K562 (cell line): ENCODE measurements at regions not wholly inside any gene's neighbourhood (a gene's known extent, or its start where the extent isn't known, plus 50 kb on each side); places are given as distances from the start of the nearest gene placed in this dataset.

Experiments
- ATAC-seq: fragments of 200-7000 bp; cut with Tn5 transposase; 3 replicates; pipeline ENCODE4 v1.9.1; 2020; ENCODE audit warnings: moderate library complexity
- BruUV-seq: library from RNA; stranded (reverse); fragments of 400-500 nt; replicated peaks from 2 replicates; lab custom pipeline; 2021; lab: Mats Ljungman, UMichigan
- CTCF ChIA-PET: fragments of 300-600 bp; formaldehyde crosslinking; extraction: SDS; loops from one replicate; lab custom pipeline; 2021; ENCODE audit warnings: low intra/inter-chr PET ratio; lab: Yijun Ruan, JAX
- POLR2A ChIA-PET: fragments of 300-600, 350-650 bp; sonication (Branson Sonifier 250); formaldehyde crosslinking; extraction: SDS; loops from one replicate; lab custom pipeline; 2021; ENCODE audit warnings: antibody characterized with exemption, inconsistent platforms; lab: Yijun Ruan, JAX
- DNase-seq, 4 experiments: peaks; one replicate each; pipeline versions ENCODE4 v3.0.0 to v3.0.0-alpha.2; 2011 to 2018; ENCODE audit warnings: low spot score in 3 of 4, mixed read lengths in 3 of 4; ENCODE audit errors: extremely low read depth in 1 of 4
- FAIRE-seq: peaks from 2 replicates; lab custom pipeline; 2011; peaks lifted over from hg19 to GRCh38; lab: Jason Lieb, UNC
- H2AFZ ChIP-seq: 2 replicates; pipeline ENCODE4 v1.6.0; 2011; ENCODE audit warnings: low read depth, low read length, control low read depth, inconsistent platforms
- H3K27ac ChIP-seq: fragments of 200-600 bp; 3 replicates; pipeline ENCODE4 v1.8.0; 2011; ENCODE audit warnings: low read depth, mild to moderate bottlenecking, control low read depth, inconsistent platforms, low read length, moderate library complexity, mixed read lengths; ENCODE audit errors: extremely low read depth
- H3K27me3 ChIP-seq, 2 experiments: fragments of 300-600 bp in 1 of 2; 2 replicates in 1 of 2; 3 replicates in 1 of 2; pipeline versions ENCODE4 v1.6.0 to v1.8.0; 2011; ENCODE audit warnings: inconsistent platforms in 2 of 2, low read length in 2 of 2, mild to moderate bottlenecking in 1 of 2, mixed read lengths in 1 of 2, moderate library complexity in 1 of 2; ENCODE audit not compliant: control insufficient read depth in 2 of 2, insufficient read depth in 2 of 2
- H3K36me3 ChIP-seq: fragments of 300-600 bp; 3 replicates; pipeline ENCODE4 v1.8.0; 2011; ENCODE audit warnings: mild to moderate bottlenecking, low read length, inconsistent platforms; ENCODE audit not compliant: control insufficient read depth, insufficient read depth
- H3K4me1 ChIP-seq, 2 experiments: fragments of 200-600 bp in 1 of 2; replicated peaks in 1 of 2; 2 replicates in 1 of 2; 3 replicates in 1 of 2; pipeline versions ENCODE4 v1.5.1 to v1.8.0; 2011; ENCODE audit warnings: inconsistent platforms in 2 of 2, low read length in 2 of 2, mild to moderate bottlenecking in 1 of 2, mixed read lengths in 1 of 2, moderate library complexity in 1 of 2; ENCODE audit not compliant: control insufficient read depth in 2 of 2, insufficient read depth in 2 of 2
- H3K4me2 ChIP-seq: 2 replicates; pipeline ENCODE4 v1.6.1; 2011; ENCODE audit warnings: low read length, control low read depth, inconsistent platforms, mixed read lengths; ENCODE audit not compliant: insufficient read depth
- H3K4me3 ChIP-seq: fragments of 200-600 bp; sonication (generic), shearing (Covaris generic); 2 replicates; pipeline ENCODE4 v1.5.1; 2016; ENCODE audit warnings: control low read depth, inconsistent platforms
- H3K79me2 ChIP-seq: fragments of 200-600 bp; 3 replicates; pipeline ENCODE4 v1.8.0; 2011; ENCODE audit warnings: low read length, inconsistent platforms; ENCODE audit not compliant: control insufficient read depth, insufficient read depth
- H3K9ac ChIP-seq, 2 experiments: 2 replicates each; pipeline versions ENCODE4 v1.6.0 to v1.6.1; 2011; ENCODE audit warnings: low read depth in 2 of 2, low read length in 2 of 2, control low read depth in 1 of 2, inconsistent platforms in 1 of 2, mild to moderate bottlenecking in 1 of 2, mixed read lengths in 1 of 2; ENCODE audit not compliant: insufficient read depth in 1 of 2
- H3K9me1 ChIP-seq: one replicate; pipeline ENCODE4 v1.6.0; 2011; ENCODE audit warnings: inconsistent platforms, mild to moderate bottlenecking, low read length, moderate library complexity; ENCODE audit not compliant: control insufficient read depth, insufficient read depth
- H3K9me3 ChIP-seq: replicated peaks from 2 replicates; pipeline ENCODE4 v1.5.1; 2011; ENCODE audit warnings: low read depth, low read length, inconsistent platforms; ENCODE audit not compliant: control insufficient read depth, insufficient read depth
- H4K20me1 ChIP-seq: replicated peaks from 2 replicates; pipeline ENCODE4 v1.6.1; 2011; ENCODE audit warnings: low read length, inconsistent platforms, mixed read lengths; ENCODE audit not compliant: control insufficient read depth, insufficient read depth
- CBFB ChIP-seq: sonication (generic); formaldehyde crosslinking; IDR thresholded peaks from 2 replicates; pipeline ENCODE4 v1.4.0; 2020; ENCODE audit warnings: mild to moderate bottlenecking, missing genetic modification reagents
- DACH1 ChIP-seq: fragments of 450-650 bp; IDR thresholded peaks from 2 replicates; pipeline ENCODE4 v1.6.1; 2018; ENCODE audit not compliant: partially characterized antibody
- FOXA1 ChIP-seq: fragments of 450-650 bp; IDR thresholded peaks from 2 replicates; pipeline ENCODE4 v1.6.1; 2016; ENCODE audit warnings: mild to moderate bottlenecking, borderline replicate concordance
- HLTF ChIP-seq: fragments of 450-650 bp; IDR thresholded peaks from 2 replicates; pipeline ENCODE4 v1.6.1; 2016
- MTF1 ChIP-seq: fragments of 250-450 bp; sonication (Bioruptor Pico); IDR thresholded peaks from 2 replicates; pipeline ENCODE4 v1.9.0; 2021; ENCODE audit warnings: moderate library complexity, mild to moderate bottlenecking, inconsistent platforms, borderline replicate concordance
- PML ChIP-seq: IDR thresholded peaks from 2 replicates; pipeline ENCODE4 v1.6.1; 2012; ENCODE audit warnings: low read length, inconsistent platforms
- RAD21 ChIP-seq, 2 experiments: fragments of 250-450 bp in 1 of 2; fragments of 450-650 bp in 1 of 2; sonication (Bioruptor Pico) in 1 of 2; formaldehyde crosslinking in 1 of 2; IDR thresholded peaks in 1 of 2; conservative IDR thresholded peaks in 1 of 2; 2 replicates each; pipeline versions ENCODE4 v1.4.0 to v1.8.0; 2020 to 2022; ENCODE audit warnings: mild to moderate bottlenecking in 2 of 2, moderate library complexity in 1 of 2
- RHOXF2B ChIP-seq: fragments of 250-450 bp; sonication (Bioruptor Pico); conservative IDR thresholded peaks from 2 replicates; pipeline ENCODE4 v1.5.1; 2021
- TEAD2 ChIP-seq: fragments of 450-650 bp; IDR thresholded peaks from 2 replicates; pipeline ENCODE4 v1.6.1; 2016; ENCODE audit warnings: missing genetic modification characterization, control low read depth, missing compliant biosample characterization
- TOE1 ChIP-seq, 2 experiments: fragments of 450-650 bp in 1 of 2; sonication (generic) in 1 of 2; formaldehyde crosslinking in 1 of 2; IDR thresholded peaks; 2 replicates each; pipeline versions ENCODE4 v1.7.1 to v1.8.0; 2016 to 2022; ENCODE audit warnings: borderline replicate concordance in 2 of 2, mild to moderate bottlenecking in 2 of 2, antibody characterized with exemption in 1 of 2, inconsistent platforms in 1 of 2, low read depth in 1 of 2, missing genetic modification reagents in 1 of 2, moderate library complexity in 1 of 2
- ZFP30 ChIP-seq: fragments of 250-450 bp; sonication (Bioruptor Pico); IDR thresholded peaks from 2 replicates; pipeline ENCODE4 v1.8.0; 2022; ENCODE audit warnings: moderate library complexity, mild to moderate bottlenecking, inconsistent platforms, borderline replicate concordance
- WGBS: fragments of 100-300 bp; shearing (Covaris generic); methylation state at CpG from one replicate; pipeline ENCODE4 v1.1.6; 2016; ENCODE audit warnings: low coverage, mixed read lengths; ENCODE audit not compliant: insufficient coverage; ENCODE audit errors: missing lambda C conversion rate; 5-methylcytosine and 5-hydroxymethylcytosine counted together
- in situ Hi-C: fragments of 300-500 bp; cut with MboI; formaldehyde crosslinking; loops from 4 replicates; pipeline ENCODE4 v1.15.0; 2018; ENCODE audit warnings: inconsistent platforms, mixed read lengths
- intact Hi-C: fragments of 100-400 bp; cut with micrococcal nuclease; formaldehyde crosslinking; loops from 2 replicates; pipeline ENCODE4 v1.14.2; 2022
- TF ChIP-seq, protein P1 (sequence below), 2 experiments: fragments of 200-800 bp in 1 of 2; sonication (Bioruptor generic) in 1 of 2; sonication (generic) in 1 of 2; formaldehyde crosslinking in 1 of 2; IDR thresholded peaks in 1 of 2; conservative IDR thresholded peaks in 1 of 2; 2 replicates each; pipeline versions ENCODE4 v1.5.0 to v1.6.1; 2016 to 2020; ENCODE audit warnings: missing compliant biosample characterization in 1 of 2, missing genetic modification characterization in 1 of 2, missing genetic modification reagents in 1 of 2

- ATAC-seq (no peak), DNase-seq (no peak), FAIRE-seq (no peak)
- ChIA-PET CTCF (no interaction called here), POLR2A (interaction anchor here (0.6 kb wide), 1 partner anchor 18 kb away, joined by 4 read pairs; no protein-coding TSS in a partner anchor)
- Histone ChIP-seq H3K9me1 (no peaks in the 10 kb centered on the region), H4K20me1 (no peaks in the 10 kb centered on the region), H3K4me1 (no peaks in the 10 kb centered on the region), H3K9me3 (no peaks in the 10 kb centered on the region), H3K79me2 (no peaks in the 10 kb centered on the region), H3K4me2 (no peak overlapping the region), H3K36me3 (no peaks in the 10 kb centered on the region), H2AFZ (no peak overlapping the region), H3K4me3 (no peak overlapping the region), H3K27me3 (no peaks in the 10 kb centered on the region; a peak in 1 of 5 replicates), H3K9ac (no peak overlapping the region), H3K27ac (no peak overlapping the region)
- no TSS peak for BruUV-seq
- 4% methylated on average over 2 of the region's 2 CpGs for WGBS
- in situ Hi-C loops (no loop called here), intact Hi-C loops (no loop called here)
- TF ChIP-seq RAD21 (CRISPR knock-in tag; conservative IDR thresholded peaks at IDR 0.05 in 1 of 2, IDR thresholded peaks at IDR 0.05 in 1 of 2) (peak in 1 of 2 experiments; percentile 21; a peak in 1 of 4 replicates), DACH1 (no peak), RHOXF2B (CRISPR knock-in tag) (no peak)
These were observed 71.9 kb upstream of the CCDC68 start for GRCh38 chr18:55031164-55031563.

- no TSS peak for BruUV-seq
- in situ Hi-C loops (no loop called here), intact Hi-C loops (no loop called here)
- ChIA-PET POLR2A (no interaction called here), CTCF (no interaction called here)
- Histone ChIP-seq H3K4me3 (no peak overlapping the region), H3K9me1 (no peaks in the 10 kb centered on the region), H3K9me3 (no peaks in the 10 kb centered on the region), H3K4me1 (no peaks in the 10 kb centered on the region), H3K27ac (no peak overlapping the region), H3K79me2 (no peaks in the 10 kb centered on the region), H3K4me2 (no peak overlapping the region), H2AFZ (no peak overlapping the region), H3K27me3 (no peaks in the 10 kb centered on the region), H3K36me3 (no peaks in the 10 kb centered on the region), H3K9ac (no peak overlapping the region), H4K20me1 (no peaks in the 10 kb centered on the region)
- no peak for ATAC-seq
- no peak for DNase-seq
- FAIRE-seq: no peak
- TF ChIP-seq FOXA1: no peak
- TF ChIP-seq, protein P1, sequence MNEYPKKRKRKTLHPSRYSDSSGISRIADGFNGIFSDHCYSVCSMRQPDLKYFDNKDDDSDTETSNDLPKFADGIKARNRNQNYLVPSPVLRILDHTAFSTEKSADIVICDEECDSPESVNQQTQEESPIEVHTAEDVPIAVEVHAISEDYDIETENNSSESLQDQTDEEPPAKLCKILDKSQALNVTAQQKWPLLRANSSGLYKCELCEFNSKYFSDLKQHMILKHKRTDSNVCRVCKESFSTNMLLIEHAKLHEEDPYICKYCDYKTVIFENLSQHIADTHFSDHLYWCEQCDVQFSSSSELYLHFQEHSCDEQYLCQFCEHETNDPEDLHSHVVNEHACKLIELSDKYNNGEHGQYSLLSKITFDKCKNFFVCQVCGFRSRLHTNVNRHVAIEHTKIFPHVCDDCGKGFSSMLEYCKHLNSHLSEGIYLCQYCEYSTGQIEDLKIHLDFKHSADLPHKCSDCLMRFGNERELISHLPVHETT (CRISPR knock-in tag; conservative IDR thresholded peaks at IDR 0.05 in 1 of 2, IDR thresholded peaks at IDR 0.05 in 1 of 2): no peak
- no peak for TF ChIP-seq ZFP30 (CRISPR knock-in tag)
- no peak for TF ChIP-seq TEAD2 (tag)
- no peak for TF ChIP-seq TOE1 (IDR thresholded peaks at IDR 0.05; ENCODE audit: borderline replicate concordance)
- no peak for TF ChIP-seq TOE1 (CRISPR knock-in tag; IDR thresholded peaks at IDR 0.05; ENCODE audit: borderline replicate concordance, low read depth)
- no peak for TF ChIP-seq MTF1 (CRISPR knock-in tag)
- TF ChIP-seq PML: no peak
- TF ChIP-seq CBFB (CRISPR knock-in tag): no peak
- no peak for TF ChIP-seq HLTF
These were observed 65.3 kb upstream of the CCDC68 start for GRCh38 chr18:55024564-55024963.
